ENCODE measurements at regions not wholly inside any gene's neighbourhood (a gene's known extent, or its start where the extent isn't known, plus 50 kb on each side); places are given as distances from the start of the nearest gene placed in this dataset.
"Not testable (repeated sequence)": the region's sequence is repeated elsewhere in the genome, so short reads cannot be mapped to it uniquely, and the experiment has no call there.

GRCh38 chr17:46417907-46418306 is 56.3 kb upstream of the ARL17B start:
- intact Hi-C loops (cut with DNase I; ENCODE audit: low total_unique reads); H3K9me3 ChIP-seq; in situ Hi-C loops (cut with MboI; ENCODE audit: low sequenced_read_pairs in 4 of 4); H3K27me3 ChIP-seq; H3K36me3 ChIP-seq; H3K4me1 ChIP-seq; H3K27ac ChIP-seq; H3K4me3 ChIP-seq: not testable (repeated sequence)
- peak in 1 of 2 donors; percentile 89 for ATAC-seq
- peak in 1 of 2 donors; percentile 8 for DNase-seq

- in situ Hi-C loops (cut with MboI; ENCODE audit: low sequenced_read_pairs in 4 of 4); ATAC-seq; H3K27ac ChIP-seq; H3K4me3 ChIP-seq; H3K9me3 ChIP-seq; H3K27me3 ChIP-seq; H3K4me1 ChIP-seq; H3K36me3 ChIP-seq; DNase-seq; intact Hi-C loops (cut with DNase I; ENCODE audit: low total_unique reads): not testable (repeated sequence)
Observed at GRCh38 chr17:46417261-46417660, 55.7 kb upstream of the ARL17B start.

GRCh38 chr17:46414559-46414958 is 53.0 kb upstream of the ARL17B start:
- H3K36me3 ChIP-seq; H3K4me3 ChIP-seq; H3K9me3 ChIP-seq; H3K4me1 ChIP-seq; H3K27ac ChIP-seq; ATAC-seq; DNase-seq; intact Hi-C loops (cut with DNase I; ENCODE audit: low total_unique reads); H3K27me3 ChIP-seq; in situ Hi-C loops (cut with MboI; ENCODE audit: low sequenced_read_pairs in 4 of 4): not testable (repeated sequence)

- intact Hi-C loops (cut with DNase I; ENCODE audit: low total_unique reads); H3K36me3 ChIP-seq; H3K9me3 ChIP-seq; H3K27me3 ChIP-seq; DNase-seq; in situ Hi-C loops (cut with MboI; ENCODE audit: low sequenced_read_pairs in 4 of 4); ATAC-seq; H3K4me1 ChIP-seq; H3K4me3 ChIP-seq; H3K27ac ChIP-seq: not testable (repeated sequence)
Observed at GRCh38 chr17:46412156-46412555, 50.6 kb upstream of the ARL17B start.

- in situ Hi-C loops (cut with MboI; ENCODE audit: low sequenced_read_pairs in 4 of 4); H3K27ac ChIP-seq; DNase-seq; H3K4me3 ChIP-seq; H3K36me3 ChIP-seq; intact Hi-C loops (cut with DNase I; ENCODE audit: low total_unique reads); H3K9me3 ChIP-seq; H3K4me1 ChIP-seq; H3K27me3 ChIP-seq; ATAC-seq: not testable (repeated sequence)
Observed at GRCh38 chr17:46411172-46411852, 49.7 kb upstream of the ARL17B start.
